ENCODE measurements at regions not wholly inside any gene's neighbourhood (a gene's known extent, or its start where the extent isn't known, plus 50 kb on each side); places are given as distances from the start of the nearest gene placed in this dataset.

DNA sequence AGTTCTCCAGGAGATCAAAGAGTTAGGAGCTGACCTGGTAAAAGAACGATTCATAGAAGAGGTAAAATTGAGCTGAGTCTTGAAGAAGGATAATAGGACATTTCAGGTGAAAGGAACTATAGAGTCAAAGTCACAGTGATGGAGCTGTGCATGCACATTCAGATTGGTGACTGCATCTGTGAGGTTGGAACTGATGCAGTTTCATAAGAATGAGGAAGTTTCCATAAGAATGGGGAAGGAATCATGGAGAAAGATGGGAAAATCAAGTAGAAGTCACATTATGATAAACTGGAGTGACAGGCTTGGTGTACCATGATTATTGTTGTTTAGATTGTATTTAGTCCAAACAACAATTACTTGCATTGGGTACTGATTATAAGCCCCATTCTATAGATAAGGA is 232.2 kb downstream of the FAM76B start:
- TF ChIP-seq, protein P1, sequence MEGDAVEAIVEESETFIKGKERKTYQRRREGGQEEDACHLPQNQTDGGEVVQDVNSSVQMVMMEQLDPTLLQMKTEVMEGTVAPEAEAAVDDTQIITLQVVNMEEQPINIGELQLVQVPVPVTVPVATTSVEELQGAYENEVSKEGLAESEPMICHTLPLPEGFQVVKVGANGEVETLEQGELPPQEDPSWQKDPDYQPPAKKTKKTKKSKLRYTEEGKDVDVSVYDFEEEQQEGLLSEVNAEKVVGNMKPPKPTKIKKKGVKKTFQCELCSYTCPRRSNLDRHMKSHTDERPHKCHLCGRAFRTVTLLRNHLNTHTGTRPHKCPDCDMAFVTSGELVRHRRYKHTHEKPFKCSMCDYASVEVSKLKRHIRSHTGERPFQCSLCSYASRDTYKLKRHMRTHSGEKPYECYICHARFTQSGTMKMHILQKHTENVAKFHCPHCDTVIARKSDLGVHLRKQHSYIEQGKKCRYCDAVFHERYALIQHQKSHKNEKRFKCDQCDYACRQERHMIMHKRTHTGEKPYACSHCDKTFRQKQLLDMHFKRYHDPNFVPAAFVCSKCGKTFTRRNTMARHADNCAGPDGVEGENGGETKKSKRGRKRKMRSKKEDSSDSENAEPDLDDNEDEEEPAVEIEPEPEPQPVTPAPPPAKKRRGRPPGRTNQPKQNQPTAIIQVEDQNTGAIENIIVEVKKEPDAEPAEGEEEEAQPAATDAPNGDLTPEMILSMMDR (IDR thresholded peaks at IDR 0.05), result no peak
- TF ChIP-seq POLR2AphosphoS5 (IDR thresholded peaks at IDR 0.05; ENCODE audit: low read depth, low read length) (no peak), SIN3A (IDR thresholded peaks at IDR 0.05; ENCODE audit: borderline replicate concordance, insufficient read depth, low read depth, low read length) (no peak)

Measured in Panc1 (cell line).